ENCODE measurements at regions not wholly inside any gene's neighbourhood (a gene's known extent, or its start where the extent isn't known, plus 50 kb on each side); places are given as distances from the start of the nearest gene placed in this dataset.

DNA sequence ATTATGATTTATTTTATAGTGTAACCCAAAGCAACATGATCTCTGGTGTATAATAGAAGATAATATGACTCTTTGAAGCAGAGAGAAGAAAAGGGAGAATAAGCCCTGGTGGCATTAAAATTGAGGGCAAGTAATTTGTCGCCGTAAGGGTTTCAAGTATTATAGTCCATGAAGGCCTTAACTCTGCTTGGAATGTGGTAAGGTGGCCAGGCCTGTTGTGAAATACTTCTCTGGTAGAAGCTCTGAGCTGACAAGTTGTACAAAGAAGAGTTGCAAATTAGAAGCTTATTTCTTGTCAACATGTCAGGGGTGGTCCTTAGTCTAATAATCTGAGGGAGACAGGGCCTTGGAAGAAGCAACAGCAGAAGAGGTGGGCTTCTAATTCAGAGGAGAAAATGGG is 151.7 kb upstream of the HHIP start:
- no peak for DNase-seq

DNA sequence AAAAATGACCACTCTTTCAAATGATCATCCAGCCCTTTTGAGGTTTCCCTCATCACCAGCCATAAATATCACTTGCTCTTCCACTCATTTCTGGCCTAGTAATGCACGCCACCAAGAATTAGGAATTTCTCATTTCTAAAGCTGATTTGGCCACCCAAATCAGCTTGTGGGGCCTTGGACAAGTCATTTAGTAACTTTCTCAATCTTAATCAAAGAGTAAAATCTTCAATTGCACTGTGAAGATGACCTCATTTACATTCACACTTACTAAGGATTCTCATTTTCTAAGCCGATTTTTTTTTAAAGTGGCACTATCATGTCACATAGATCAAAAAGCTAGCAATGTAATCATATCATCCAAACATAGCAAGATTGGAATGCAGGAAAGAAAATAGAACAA is 150.0 kb upstream of the HHIP start:
- DNase-seq, result no peak

DNA sequence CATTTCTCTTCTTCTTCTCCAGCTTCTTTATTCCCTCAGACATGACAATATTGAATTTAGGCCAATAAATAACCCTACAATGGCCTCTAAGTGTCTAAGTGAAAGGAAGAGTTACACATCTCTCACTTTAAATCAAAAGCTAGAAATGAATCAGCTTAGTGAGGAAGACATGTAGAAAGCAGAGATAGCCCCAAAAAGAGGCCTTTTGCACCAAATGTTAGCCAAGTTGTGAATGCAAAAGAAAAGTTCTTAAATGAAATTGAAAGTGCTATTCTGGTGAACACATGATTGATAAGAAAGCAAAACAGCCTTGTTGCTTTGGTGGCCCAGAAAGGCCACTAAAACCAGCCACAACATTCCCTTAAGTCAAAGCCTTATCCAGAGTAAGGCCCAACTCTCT is 146.2 kb upstream of the HHIP start:
- DNase-seq, result no peak

DNA sequence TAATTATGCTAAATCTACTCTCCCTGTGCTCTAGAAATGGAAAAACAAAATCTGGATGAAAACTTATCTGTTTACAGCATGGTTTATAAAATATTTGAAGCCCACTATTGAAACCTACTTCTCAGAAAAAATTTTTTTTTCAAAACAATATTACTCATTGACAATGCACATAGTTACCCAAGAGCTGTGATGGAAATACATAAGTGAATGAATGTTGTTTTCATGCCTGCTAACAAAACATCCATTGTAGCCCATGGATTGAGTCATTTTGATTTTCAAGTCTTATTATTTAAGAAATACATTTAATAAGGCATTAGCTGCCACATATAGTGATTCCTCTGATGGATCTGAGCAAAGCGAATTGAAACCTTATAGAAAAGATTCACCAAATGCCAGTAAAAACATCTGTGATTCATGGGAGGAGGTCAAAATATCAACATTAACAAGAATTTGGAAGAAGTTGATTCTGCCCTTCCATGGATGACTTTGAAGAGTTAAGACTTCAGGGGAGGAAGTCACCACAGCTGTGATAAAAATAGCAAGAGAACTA is 144.7 kb upstream of the HHIP start:
- no peak for DNase-seq

DNA sequence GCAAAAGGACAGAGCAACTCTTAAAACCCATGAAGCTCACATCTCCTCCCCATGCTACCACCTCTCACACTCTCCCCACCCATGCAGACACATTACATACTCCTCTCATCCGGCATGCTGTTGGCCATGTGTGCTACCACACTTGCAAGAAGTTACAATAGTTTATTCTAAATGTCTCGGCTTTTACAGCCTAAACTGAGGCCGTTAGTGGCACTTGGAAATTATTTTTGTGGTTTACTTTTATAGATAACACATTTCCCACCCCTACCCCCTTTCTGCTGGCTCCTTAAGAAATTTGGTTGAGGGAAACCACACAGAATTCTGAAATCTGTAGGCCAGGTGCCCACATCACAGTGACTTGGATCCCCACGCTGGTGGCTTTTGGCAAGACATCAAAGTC is 141.1 kb upstream of the HHIP start:
- DNase-seq, result no peak

DNA sequence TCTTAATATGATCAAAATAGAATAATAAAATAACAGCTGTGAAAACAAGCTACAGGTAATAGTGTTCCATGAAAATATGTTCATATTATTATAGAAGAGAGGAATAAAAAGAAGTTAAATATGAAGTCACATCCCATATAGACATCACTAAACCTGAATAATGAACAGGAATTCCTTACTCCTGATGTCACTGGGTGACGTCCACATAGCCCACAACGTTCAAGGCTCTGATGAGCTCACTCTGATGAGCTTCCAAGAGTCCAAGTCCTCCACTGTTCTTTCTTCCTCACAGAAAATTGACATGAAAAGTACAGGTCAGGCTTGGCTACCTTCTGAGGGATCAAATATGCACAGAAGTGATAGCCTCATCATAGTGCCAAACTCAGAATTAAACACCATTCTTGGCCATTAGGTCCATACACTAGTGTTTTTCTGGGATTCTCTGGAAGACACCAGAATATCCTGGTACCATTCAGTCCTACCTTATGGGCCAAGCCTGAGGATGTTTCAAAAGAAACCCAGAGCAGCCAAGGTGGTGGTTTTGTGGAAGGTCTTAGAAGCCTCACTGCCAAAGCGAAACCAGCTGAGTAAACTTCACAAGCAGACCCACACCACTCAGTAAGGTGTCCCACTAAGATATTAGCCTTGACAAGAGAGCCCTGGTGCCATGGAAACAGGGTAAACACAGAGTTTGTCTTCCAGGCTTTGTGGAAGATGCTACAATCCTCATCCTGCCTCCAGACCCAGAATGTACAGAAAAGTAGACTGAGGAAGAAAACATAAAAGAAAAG is 138.4 kb upstream of the HHIP start:
- no peak for DNase-seq

DNA sequence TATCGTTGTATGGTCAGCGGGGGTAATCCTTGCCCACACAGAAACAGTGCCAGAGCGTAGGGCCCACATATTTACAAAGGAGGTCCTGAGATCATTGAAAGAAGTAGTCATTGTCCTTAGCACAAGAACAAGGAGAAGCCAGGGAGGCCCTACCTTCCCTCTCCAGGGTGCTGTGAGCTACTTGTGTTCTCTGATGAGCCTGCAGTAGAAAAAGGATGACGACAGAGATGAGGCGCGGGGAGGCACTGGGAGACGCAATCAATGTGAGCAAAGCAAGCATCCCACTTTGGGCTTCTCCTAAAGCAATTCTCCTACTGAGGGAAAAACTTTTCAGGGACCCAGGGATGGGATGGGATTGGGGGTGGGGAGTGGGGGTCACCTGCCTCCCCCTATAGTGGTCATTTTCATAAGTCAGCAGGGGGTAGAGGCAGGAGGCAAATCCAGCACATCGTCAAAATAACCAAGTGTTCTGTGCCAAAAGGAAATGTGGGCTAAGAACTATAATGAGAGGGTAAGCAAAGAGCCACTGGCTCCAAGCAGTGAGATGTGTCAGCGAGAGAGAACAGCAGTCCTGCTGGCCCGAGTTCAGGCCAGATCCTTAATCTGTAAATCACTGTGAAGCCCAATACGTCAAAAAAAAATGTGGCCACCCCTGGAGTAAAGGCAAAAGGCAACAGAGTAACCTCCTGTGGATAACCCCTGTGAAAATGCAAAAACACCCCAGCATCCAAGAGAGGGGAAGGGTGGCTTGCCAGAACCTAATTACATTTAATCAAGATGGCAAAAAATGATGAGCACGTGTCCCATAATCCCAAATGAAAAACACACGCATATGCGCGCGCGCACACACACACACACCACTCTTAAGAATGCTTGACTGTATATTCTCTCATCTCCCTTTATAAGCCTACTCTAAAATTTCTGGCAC is 136.6 kb upstream of the HHIP start:
- DNase-seq, result no peak

DNA sequence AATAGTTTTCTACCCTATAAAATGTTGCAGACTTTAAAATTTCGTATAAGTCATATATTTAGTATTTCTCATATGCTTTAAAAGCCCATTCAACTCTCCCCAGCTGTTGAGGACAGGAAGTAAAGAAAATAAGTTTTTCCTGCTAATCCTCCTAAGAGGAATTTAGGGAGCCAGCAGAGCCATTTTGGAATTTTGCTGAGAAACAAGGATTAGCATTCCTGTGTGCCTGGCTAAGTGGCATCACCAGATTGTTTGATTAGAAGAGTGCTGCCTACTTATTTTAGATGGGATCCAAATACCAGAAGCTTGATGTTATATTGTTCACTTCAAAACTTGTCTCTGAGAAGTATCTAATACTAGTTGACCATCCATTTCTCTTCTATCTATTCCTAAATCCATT is 131.2 kb upstream of the HHIP start:
- DNase-seq, result no peak

DNA sequence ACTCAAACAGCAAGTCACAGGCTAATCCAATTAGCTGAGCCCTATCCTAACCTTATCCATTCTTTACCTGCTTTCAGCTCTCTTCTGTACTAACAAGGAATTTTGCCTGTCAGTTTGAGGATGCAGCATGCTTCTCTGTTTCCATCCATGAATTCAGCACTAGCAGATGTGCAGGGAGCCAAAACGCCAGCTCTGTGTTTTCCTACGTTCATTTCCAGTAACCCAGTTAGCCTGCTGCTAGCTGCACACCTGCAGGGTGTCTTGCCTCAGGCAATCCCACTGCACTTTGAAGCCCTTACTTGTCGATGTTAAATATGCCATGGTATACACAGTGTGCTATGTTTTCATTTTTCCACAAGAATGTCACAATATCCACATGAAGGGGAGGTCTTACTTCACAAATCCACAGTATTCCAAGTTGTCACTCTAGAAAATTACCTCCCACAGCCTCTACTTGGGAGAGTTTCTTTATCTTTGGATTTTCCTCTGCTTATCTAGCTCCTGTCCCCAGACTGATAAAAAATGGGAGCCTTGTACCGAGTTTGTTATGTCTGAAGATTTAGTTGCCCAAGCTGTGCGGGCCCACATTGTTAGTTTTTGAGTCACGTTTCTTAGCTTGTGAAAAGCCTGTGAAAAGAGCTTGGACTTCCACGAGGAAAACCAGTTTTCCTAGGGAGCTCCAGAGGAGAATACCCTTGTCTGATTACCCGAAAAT is 127.6 kb upstream of the HHIP start:
- peak; percentile 25 for DNase-seq

DNA sequence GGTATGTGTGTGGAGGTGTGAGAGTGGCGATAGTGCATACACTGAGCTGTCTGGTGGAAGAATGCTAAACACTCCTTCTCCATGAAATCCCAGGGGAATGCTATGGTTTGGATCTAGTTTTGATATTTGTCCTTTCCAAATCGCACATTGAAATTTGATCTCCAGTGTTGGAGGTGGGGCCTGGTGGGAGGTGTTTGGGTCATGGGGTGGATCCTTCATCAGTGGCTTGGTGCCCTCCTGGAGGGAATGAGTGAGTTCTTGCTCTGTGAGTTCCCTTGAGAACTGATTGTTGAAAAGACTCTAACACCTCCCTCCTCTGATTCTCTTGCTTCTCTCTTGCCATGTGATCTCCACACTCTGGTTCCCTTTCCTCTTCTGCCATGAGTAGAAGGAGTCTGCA is 114.1 kb upstream of the HHIP start:
- no peak for DNase-seq

DNA sequence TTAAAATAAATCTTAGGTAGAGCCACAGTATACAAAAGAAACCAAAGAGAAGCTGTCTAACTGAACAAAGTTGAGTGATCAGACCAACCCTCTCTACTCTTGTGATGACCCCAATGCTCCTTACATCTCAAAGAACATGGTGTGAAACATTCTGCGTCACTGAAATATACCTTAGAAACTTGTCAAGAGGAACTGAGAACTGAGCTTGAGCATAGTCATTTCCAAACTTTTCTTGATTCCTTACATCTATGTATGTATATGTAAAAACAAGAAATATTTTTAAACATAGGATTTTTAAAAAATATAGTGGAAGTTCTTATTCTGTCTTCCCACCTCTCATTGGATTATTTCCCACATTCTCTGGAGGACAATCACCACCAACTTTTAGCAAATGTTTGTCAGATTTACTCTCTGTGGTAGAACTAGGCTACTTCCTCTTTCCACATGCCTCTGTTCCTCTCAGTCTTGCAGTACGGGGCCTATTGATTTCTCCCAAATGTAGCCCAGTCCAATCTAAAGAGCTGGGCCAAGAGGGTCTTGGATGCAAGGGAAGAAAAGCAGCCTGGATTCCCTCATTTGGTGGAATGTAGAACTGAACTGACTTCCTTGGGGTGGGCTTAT is 98.2 kb upstream of the HHIP start:
- no peak for DNase-seq

DNA sequence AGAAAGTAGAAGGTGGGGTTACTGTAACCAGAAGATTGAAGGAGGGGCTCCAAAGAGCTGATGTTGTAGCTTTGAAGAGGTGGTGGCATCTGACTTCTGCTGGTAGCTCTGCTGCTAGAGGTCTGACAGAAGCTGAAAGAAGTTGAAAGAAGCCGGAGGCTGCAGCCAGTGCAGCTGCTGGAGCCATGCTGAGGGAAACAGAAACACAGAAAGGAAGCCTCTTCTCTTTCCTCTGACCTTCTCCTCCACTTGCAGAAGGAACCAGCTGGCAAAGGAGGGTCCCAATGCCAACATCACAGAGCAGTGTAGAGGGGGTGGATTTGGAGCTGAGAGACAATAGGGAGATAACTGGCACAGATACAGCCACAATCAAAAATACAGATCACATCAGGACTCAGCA is 89.3 kb upstream of the HHIP start:
- DNase-seq, result no peak

DNA sequence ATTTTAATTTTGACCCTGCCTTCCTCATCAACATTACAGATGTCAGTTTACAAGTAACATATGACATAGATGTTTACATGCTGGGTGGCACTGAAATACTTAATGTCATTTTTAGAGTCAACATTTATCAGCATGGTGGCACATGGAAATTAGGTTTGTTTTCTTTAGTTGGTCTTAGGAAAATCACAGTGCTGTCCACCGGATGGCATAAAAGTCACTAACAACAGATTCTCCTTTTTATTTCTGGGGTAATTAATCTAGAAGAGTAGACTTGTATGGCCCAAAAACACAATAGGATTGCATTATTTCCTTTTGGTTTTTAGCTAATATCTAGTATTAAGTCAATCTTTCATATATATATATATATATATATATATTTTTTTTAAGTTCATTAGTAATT is 88.6 kb upstream of the HHIP start:
- no peak for DNase-seq

DNA sequence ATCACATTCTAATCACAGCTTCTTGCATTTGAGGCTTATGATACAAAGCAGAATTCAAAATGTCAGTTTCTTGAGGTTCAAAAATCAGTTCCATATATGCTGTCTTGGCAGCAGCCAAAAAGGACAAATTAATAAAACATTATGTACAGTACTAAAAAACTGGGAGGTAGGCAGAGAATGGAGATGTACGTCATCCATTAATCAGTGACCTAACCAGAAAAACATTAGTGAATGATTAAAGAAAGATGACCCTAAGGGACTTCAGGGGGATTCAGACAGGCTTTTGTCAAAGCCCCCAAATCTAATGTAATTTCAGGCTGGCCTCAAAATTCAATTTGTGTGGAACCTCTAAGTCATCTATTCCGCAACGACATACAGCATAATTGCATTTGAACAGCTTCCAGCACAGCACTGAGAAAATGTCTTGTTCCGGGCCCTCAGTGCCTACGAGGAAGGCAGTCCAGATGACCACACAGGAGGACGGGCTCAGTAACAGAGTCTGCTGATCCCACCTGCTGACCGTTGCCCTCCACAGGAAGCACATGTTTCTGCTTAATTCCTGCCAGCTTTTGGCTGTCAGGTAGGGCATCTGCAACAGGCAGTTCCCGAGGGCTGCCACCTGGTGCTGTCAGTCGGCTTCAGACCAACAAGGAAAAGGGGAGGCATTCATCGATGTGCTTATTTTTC is 83.8 kb upstream of the HHIP start:
- DNase-seq, result peak; percentile 32

DNA sequence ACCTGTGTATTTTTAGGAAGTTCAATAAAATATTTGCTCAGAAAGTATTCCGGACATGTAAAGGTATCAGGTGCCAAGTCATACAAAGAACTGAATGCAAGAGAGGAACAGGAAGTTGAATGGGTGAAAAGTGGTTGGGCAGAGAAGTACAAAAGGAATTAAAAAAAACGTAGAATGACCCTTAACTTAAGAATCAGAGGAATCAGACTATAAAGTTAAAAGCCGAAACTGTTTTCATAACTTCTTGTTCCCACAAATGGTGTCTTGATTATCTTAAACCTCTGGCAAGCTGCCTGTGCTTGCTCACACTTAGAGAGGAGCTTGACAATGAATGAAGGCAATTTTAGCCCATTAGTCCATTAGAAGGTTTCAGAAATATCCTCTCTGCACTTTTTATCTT is 81.6 kb upstream of the HHIP start:
- no peak for DNase-seq

DNA sequence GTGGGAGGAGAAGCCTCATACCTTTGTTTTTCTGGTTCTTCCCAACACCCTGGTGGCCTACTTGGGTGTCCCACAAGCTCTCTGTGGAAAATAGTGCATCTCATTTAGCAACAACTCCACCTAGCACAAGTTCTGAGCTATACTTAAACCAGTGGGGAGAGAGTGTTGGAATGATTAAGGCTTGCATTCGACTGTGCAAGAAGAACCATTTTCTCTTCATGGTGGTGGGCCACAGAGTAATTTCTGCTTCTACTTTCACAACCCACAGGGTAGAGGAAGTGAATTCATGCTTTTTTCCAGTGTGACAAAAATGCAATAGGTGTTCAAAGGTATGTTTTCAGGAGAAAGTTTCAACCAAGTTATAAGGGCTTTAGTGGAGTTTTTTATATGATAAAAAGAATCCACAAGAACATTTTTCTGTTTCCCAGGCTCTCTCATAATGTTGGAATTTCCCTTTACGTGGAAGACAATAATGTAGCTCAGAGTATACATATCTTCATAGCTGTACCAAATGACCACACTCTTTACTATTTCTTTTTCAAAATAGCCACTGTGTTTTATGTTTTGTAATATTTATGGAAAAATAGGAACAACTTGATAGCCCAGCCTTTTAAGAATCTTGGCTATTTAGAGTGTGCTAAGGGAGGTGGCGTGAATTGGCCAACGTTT is 80.3 kb upstream of the HHIP start:
- DNase-seq, result no peak

DNA sequence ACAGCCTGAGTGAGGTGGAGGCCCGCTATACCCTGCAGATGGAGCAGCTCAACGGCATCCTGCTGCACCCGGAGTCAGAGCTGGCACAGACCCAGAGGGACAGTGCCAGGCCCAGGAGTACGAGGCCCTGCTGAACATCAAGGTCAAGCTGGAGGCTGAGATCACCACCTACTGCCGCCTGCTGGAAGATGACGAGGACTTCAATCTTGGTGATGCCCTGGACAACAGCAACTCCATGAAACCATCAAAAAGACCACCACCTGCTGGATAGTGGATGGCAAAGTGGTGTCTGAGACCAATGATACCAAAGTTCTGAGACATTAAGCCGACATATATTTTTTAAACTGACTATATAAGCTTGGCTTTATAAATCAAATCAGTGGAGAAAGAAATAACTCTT is 73.3 kb upstream of the HHIP start:
- DNase-seq, result peak; percentile 0

DNA sequence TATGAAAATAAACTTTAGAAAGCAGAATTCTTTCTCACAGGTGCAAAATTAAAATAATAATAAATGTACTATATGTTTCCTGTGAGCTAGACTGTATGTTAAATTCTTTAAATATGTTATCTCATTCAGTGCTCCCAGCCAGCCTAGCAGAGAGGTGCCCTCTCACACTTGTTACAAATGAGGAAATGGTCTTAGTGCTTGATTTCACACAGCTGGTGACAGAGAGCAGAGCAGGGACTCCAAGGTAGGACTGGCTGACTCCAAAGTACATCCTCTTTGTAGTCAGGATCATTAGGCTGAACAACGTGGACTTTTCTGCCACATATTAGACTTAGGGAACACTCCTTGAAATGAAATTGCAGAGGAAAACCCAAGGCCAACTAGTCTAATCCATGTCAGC is 72.0 kb upstream of the HHIP start:
- no peak for DNase-seq

DNA sequence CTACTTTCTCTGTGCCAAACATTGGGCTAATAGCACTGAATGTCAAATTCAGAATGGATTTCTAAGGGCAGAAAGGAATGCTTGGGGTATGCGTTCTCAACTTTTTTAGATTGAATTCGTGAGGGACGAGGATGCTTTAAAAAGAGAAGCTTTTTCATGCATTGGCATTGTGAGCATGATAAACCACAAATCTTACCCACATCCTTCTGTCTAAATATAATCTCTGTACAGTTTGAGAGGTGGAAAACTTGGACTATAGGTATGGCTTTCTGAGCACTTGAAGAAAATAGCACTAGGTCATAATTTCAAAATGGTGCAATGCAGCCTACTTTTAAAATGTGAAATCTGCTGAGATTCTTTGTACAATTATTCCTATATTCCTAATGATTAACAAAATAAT is 71.4 kb upstream of the HHIP start:
- DNase-seq, result no peak

DNA sequence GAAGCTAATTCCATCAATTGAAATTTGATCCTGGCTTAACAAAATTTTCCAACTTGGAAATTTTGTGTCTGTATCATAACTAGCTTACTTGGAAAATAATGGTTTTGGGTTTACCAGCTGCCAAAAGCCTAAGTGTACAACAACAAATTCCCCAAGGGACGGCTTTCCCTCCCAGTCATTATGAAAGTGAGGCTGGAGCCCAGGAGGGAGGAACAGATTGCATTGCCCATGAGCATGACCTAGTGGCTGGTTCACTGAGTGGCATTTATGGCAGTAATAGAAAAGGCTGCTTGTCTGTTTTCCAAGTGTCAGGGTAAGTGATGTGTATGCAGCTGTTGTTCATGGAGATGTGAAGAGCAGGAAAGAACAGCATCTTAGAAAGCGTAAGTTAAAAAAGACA is 70.8 kb upstream of the HHIP start:
- no peak for DNase-seq

DNA sequence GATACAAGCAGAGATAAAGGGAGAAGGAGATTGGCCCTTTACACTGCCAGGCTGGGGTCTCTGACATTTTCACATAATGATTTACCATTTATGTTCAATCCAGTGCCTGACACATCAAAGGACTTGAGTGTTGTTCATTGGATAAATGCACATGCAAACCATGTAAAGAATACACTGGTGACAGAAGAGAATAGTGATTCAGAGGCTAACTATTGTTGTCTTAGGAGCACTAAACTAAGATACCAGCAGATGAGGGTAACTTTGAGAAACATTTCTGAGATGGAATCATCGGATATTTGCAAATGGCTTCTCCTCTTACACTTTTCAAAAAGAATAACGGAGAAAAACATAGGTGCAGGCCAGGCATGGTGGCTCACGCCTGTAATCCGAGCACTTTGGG is 67.3 kb upstream of the HHIP start:
- no peak for DNase-seq

Data from NCI-H146 (cell line).